ENCODE measurements at regions not wholly inside any gene's neighbourhood (a gene's known extent, or its start where the extent isn't known, plus 50 kb on each side); places are given as distances from the start of the nearest gene placed in this dataset.

DNA sequence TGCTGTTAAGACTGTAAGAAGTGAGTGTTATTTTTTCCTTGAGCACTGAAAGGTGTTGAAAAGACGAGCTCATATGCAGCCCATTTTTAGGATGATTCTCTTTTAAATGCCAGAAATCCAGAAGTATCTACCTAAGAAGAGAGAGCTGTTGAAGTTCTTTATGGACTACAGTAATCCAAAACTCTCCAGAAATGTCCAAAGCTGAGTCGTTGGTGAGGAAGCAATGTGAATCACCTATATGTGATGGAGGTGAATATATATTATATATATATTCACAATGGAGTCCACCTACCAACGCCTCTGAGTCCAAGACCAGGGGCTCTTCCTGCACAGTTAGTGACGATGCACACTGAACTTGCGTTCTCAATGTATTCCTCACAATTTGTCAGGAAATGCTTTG is 252.7 kb upstream of the PITRM1 start:
- peaks cover 7% of the 10 kb centered on the region for H3K27me3 Mint-ChIP-seq (ENCODE audit: insufficient read depth, low read depth)
- no peak overlapping the region for H3K4me3 ChIP-seq
- H3K4me1 Mint-ChIP-seq = no peaks in the 10 kb centered on the region
- H2AFZ ChIP-seq (replicated peaks) = no peak overlapping the region
- H3K27ac ChIP-seq = no peak overlapping the region
- H4K20me1 ChIP-seq (ENCODE audit: low read depth) = no peaks in the 10 kb centered on the region
- no peak overlapping the region for H3K4me3 Mint-ChIP-seq
- no peak for DNase-seq (ENCODE audit: low spot score)
- H3K9ac ChIP-seq = no peak overlapping the region
- H3K9me3 Mint-ChIP-seq = no peaks in the 10 kb centered on the region
- H3K9me3 ChIP-seq (ENCODE audit: low read depth) = no peaks in the 10 kb centered on the region
- TF ChIP-seq EZH2phosphoT487 (IDR thresholded peaks at IDR 0.05) = no peak
- no peak for TF ChIP-seq EZH2 (IDR thresholded peaks at IDR 0.05)
- TF ChIP-seq, protein P1, sequence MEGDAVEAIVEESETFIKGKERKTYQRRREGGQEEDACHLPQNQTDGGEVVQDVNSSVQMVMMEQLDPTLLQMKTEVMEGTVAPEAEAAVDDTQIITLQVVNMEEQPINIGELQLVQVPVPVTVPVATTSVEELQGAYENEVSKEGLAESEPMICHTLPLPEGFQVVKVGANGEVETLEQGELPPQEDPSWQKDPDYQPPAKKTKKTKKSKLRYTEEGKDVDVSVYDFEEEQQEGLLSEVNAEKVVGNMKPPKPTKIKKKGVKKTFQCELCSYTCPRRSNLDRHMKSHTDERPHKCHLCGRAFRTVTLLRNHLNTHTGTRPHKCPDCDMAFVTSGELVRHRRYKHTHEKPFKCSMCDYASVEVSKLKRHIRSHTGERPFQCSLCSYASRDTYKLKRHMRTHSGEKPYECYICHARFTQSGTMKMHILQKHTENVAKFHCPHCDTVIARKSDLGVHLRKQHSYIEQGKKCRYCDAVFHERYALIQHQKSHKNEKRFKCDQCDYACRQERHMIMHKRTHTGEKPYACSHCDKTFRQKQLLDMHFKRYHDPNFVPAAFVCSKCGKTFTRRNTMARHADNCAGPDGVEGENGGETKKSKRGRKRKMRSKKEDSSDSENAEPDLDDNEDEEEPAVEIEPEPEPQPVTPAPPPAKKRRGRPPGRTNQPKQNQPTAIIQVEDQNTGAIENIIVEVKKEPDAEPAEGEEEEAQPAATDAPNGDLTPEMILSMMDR (IDR thresholded peaks at IDR 0.05) = no peak
- no peaks in the 10 kb centered on the region for H3K36me3 Mint-ChIP-seq
- H3K4me1 ChIP-seq = no peaks in the 10 kb centered on the region
- no peak overlapping the region for H3K4me2 ChIP-seq
- no peaks in the 10 kb centered on the region for H3K36me3 ChIP-seq
- H3K27ac Mint-ChIP-seq = no peak overlapping the region
- no peaks in the 10 kb centered on the region for H3F3A ChIP-seq (ENCODE audit: low read depth)
- H3K27me3 ChIP-seq = no peaks in the 10 kb centered on the region
- H3K79me2 ChIP-seq (ENCODE audit: low read depth) = no peaks in the 10 kb centered on the region

DNA sequence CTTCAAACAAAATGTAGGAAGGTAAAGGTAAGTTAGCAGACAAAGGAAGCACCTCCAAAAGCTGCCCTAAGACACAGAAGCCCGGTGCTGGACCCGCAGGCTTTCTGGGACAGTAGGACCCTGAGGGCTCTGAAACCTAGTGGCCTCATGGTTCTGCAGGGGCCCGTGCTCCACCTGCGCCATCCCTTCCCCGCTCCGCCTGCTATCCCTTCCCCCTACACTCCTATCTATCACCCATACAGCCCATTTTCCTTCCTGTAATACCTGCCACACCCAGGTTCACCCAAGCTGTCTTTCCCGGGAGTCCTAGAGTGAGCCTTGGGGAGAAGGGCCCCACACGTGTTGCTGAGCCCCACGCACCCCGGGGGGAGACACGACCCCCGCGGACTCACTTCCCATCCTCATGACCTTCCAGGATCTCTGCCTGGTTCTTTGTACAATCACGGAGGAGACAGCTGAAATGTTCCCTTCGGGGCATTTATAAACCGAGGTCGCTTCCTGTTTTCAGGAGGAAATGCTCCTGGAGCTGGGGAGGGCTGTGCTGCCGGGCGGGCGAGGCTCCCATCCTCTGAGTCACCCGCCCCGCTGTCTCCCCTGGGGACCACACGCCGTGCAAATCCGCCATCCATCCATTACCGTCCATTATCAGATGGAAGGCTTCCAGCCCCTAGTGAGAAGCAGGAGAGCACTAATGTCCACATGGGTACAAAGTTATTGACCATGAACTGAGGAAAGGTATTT is 251.7 kb upstream of the PITRM1 start:
- H3K36me3 Mint-ChIP-seq = no peaks in the 10 kb centered on the region
- Histone ChIP-seq H3K27ac (no peak overlapping the region), H3K27me3 (no peaks in the 10 kb centered on the region), H3K4me2 (no peak overlapping the region), H3K4me1 (no peaks in the 10 kb centered on the region), H2AFZ (replicated peaks) (peak overlapping the region; percentile 15), H3K9me3 (ENCODE audit: low read depth) (no peaks in the 10 kb centered on the region), H3K9ac (no peak overlapping the region), H3K36me3 (no peaks in the 10 kb centered on the region), H3K4me3 (no peak overlapping the region), H3F3A (ENCODE audit: low read depth) (no peaks in the 10 kb centered on the region), H3K79me2 (ENCODE audit: low read depth) (no peaks in the 10 kb centered on the region), H4K20me1 (ENCODE audit: low read depth) (no peaks in the 10 kb centered on the region)
- H3K4me3 Mint-ChIP-seq = no peak overlapping the region
- no peak for DNase-seq (ENCODE audit: low spot score)
- TF ChIP-seq EZH2 (IDR thresholded peaks at IDR 0.05) = no peak
- no peak for TF ChIP-seq EZH2phosphoT487 (IDR thresholded peaks at IDR 0.05)
- TF ChIP-seq, protein P1 (IDR thresholded peaks at IDR 0.05) = no peak
- no peaks in the 10 kb centered on the region for H3K4me1 Mint-ChIP-seq
- peaks cover 7% of the 10 kb centered on the region for H3K27me3 Mint-ChIP-seq (ENCODE audit: insufficient read depth, low read depth)
- no peaks in the 10 kb centered on the region for H3K9me3 Mint-ChIP-seq
- H3K27ac Mint-ChIP-seq = no peak overlapping the region

DNA sequence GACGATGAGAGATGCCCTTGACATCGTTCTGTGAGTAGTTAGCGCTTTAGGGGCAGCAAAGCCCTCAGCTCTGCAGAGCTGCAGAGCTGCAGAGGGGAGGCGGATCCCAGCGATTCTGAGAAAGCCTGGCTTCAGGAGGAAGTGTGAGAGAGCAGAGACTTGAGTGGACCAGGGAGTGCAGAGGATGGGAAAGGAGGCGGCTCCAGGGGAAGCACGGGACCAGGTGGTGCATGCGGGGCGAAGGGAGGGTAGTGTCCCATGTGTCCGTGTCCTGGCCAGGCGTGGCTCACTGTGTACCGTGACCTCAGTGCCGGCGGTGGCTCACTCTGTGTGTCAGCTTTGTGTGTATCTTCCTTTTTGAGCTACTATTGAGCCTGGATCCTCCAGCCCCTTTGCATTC is 250.8 kb upstream of the PITRM1 start:
- H3K79me2 ChIP-seq (ENCODE audit: low read depth) = no peaks in the 10 kb centered on the region
- Mint-ChIP-seq H3K9me3 (no peaks in the 10 kb centered on the region), H3K4me1 (no peaks in the 10 kb centered on the region), H3K27me3 (ENCODE audit: insufficient read depth, low read depth) (peaks cover 7% of the 10 kb centered on the region), H3K4me3 (no peak overlapping the region), H3K27ac (no peak overlapping the region), H3K36me3 (no peaks in the 10 kb centered on the region)
- no peaks in the 10 kb centered on the region for H3K4me1 ChIP-seq
- H3K27ac ChIP-seq = no peak overlapping the region
- H3K9ac ChIP-seq = no peak overlapping the region
- no peak overlapping the region for H3K4me3 ChIP-seq
- H3K9me3 ChIP-seq (ENCODE audit: low read depth) = no peaks in the 10 kb centered on the region
- H3K36me3 ChIP-seq = no peaks in the 10 kb centered on the region
- H4K20me1 ChIP-seq (ENCODE audit: low read depth) = no peaks in the 10 kb centered on the region
- H3K27me3 ChIP-seq = no peaks in the 10 kb centered on the region
- no peak for DNase-seq (ENCODE audit: low spot score)
- TF ChIP-seq, protein P1 (IDR thresholded peaks at IDR 0.05) = no peak
- TF ChIP-seq EZH2 (IDR thresholded peaks at IDR 0.05) = no peak
- TF ChIP-seq EZH2phosphoT487 (IDR thresholded peaks at IDR 0.05) = no peak
- no peaks in the 10 kb centered on the region for H3F3A ChIP-seq (ENCODE audit: low read depth)
- no peak overlapping the region for H2AFZ ChIP-seq (replicated peaks)
- H3K4me2 ChIP-seq = no peak overlapping the region

Measured in neural progenitor cell (in vitro differentiated cells).